DND-41 (cell line): ENCODE measurements at regions not wholly inside any gene's neighbourhood (a gene's known extent, or its start where the extent isn't known, plus 50 kb on each side); places are given as distances from the start of the nearest gene placed in this dataset.

Experiments
- EZH2 ChIP-seq: IDR thresholded peaks from 3 replicates; pipeline ENCODE4 v1.6.1; 2012; ENCODE audit warnings: borderline replicate concordance, low read depth, mild to moderate bottlenecking, moderate library complexity, low read length, inconsistent platforms; ENCODE audit not compliant: severe bottlenecking
- TF ChIP-seq, protein P1 (sequence below): IDR thresholded peaks from 2 replicates; pipeline ENCODE4 v1.5.1; 2012; ENCODE audit warnings: borderline replicate concordance, low read length, moderate library complexity, mild to moderate bottlenecking; ENCODE audit not compliant: poor library complexity, severe bottlenecking; ENCODE audit errors: extremely low read depth

DNA sequence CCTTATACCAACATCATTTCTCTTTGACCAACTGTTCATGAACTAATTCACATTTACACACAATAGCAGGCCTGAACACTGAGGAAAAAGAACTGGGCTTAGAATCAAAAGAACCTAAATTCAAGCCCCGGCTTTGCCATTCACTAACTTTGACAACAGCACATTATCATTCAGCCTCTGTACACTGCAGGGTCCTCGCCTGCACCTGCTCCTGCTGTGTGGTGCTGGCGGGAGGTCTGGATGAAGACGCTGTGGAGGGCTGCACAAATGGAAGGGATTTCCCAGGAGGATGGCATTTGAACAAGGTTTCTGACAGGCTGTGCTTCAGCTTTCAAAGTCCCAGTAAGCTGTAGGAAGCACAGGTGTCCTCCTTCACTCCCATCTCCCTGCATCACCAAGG, 151.2 kb downstream of the ZDHHC21 start:
- TF ChIP-seq, protein P1, sequence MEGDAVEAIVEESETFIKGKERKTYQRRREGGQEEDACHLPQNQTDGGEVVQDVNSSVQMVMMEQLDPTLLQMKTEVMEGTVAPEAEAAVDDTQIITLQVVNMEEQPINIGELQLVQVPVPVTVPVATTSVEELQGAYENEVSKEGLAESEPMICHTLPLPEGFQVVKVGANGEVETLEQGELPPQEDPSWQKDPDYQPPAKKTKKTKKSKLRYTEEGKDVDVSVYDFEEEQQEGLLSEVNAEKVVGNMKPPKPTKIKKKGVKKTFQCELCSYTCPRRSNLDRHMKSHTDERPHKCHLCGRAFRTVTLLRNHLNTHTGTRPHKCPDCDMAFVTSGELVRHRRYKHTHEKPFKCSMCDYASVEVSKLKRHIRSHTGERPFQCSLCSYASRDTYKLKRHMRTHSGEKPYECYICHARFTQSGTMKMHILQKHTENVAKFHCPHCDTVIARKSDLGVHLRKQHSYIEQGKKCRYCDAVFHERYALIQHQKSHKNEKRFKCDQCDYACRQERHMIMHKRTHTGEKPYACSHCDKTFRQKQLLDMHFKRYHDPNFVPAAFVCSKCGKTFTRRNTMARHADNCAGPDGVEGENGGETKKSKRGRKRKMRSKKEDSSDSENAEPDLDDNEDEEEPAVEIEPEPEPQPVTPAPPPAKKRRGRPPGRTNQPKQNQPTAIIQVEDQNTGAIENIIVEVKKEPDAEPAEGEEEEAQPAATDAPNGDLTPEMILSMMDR: no peak
- TF ChIP-seq EZH2: no peak
